ENCODE measurements at regions not wholly inside any gene's neighbourhood (a gene's known extent, or its start where the extent isn't known, plus 50 kb on each side); places are given as distances from the start of the nearest gene placed in this dataset.

DNA sequence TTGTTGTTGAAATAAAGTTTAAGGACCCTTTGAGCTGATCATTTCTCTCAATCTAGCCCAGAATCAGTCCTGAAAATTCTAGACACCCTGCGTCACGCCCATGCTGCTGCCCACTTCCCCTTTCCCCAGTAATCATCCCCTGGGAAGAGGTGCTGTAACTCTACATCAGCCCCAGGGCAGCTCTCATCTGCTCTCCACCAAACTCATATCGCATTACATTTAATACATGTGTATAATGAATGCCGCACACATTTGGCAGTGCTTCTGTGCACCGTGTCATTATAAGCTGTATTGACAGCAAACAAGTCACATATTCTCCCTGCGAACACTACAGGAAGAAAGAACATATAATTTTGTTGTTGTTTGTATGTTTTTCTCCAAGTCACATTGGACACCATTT lies 539.7 kb upstream of the DAB1 start:
- TF ChIP-seq, protein P1, sequence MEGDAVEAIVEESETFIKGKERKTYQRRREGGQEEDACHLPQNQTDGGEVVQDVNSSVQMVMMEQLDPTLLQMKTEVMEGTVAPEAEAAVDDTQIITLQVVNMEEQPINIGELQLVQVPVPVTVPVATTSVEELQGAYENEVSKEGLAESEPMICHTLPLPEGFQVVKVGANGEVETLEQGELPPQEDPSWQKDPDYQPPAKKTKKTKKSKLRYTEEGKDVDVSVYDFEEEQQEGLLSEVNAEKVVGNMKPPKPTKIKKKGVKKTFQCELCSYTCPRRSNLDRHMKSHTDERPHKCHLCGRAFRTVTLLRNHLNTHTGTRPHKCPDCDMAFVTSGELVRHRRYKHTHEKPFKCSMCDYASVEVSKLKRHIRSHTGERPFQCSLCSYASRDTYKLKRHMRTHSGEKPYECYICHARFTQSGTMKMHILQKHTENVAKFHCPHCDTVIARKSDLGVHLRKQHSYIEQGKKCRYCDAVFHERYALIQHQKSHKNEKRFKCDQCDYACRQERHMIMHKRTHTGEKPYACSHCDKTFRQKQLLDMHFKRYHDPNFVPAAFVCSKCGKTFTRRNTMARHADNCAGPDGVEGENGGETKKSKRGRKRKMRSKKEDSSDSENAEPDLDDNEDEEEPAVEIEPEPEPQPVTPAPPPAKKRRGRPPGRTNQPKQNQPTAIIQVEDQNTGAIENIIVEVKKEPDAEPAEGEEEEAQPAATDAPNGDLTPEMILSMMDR (IDR thresholded peaks at IDR 0.05) = no peak
- no peak for TF ChIP-seq EZH2 (IDR thresholded peaks at IDR 0.05)
- no peak for TF ChIP-seq EZH2phosphoT487 (IDR thresholded peaks at IDR 0.05)

All from neural progenitor cell (in vitro differentiated cells).